Thoracic aorta (tissue), 2 donors: ENCODE measurements at regions not wholly inside any gene's neighbourhood (a gene's known extent, or its start where the extent isn't known, plus 50 kb on each side); places are given as distances from the start of the nearest gene placed in this dataset.

Experiments
- ATAC-seq: fragments of 150-250 bp; one replicate; pipeline ENCODE4 v1.8.0; 2017; ENCODE audit warnings: low read depth; ENCODE audit not compliant: insufficient number of reproducible peaks, low FRiP score
- DNase-seq: peaks from one replicate; pipeline ENCODE4 v3.0.0-alpha.2; 2020; ENCODE audit warnings: low spot score
- H3K27ac ChIP-seq, 2 donors: fragments of 200-600 bp; sonication (generic); 1 replicate in 1 of 2; 2 replicates in 1 of 2; pipeline ENCODE4 v1.5.1; 2016; ENCODE audit warnings: mild to moderate bottlenecking in 2 of 2, moderate library complexity in 2 of 2
- H3K27me3 ChIP-seq: fragments of 200-600 bp; sonication (generic); replicated peaks from 2 replicates; pipeline ENCODE4 v1.6.0; 2016; ENCODE audit warnings: mild to moderate bottlenecking; ENCODE audit not compliant: insufficient read depth
- H3K36me3 ChIP-seq: fragments of 200-600 bp; sonication (generic); one replicate; pipeline ENCODE4 v1.5.1; 2016
- H3K4me1 ChIP-seq, 2 donors: fragments of 200-600 bp; sonication (generic); 1 replicate in 1 of 2; 2 replicates in 1 of 2; pipeline versions ENCODE4 v1.5.1 to v1.6.0; 2016; ENCODE audit warnings: low read depth in 2 of 2, mild to moderate bottlenecking in 1 of 2; ENCODE audit not compliant: control insufficient read depth in 1 of 2
- H3K4me3 ChIP-seq: fragments of 200-600 bp; sonication (generic); 2 replicates; pipeline ENCODE4 v1.5.1; 2016; ENCODE audit warnings: mild to moderate bottlenecking
- H3K9me3 ChIP-seq: fragments of 200-600 bp; sonication (generic); 2 replicates; pipeline ENCODE4 v1.5.1; 2016
- TF ChIP-seq, protein P1 (sequence below): fragments of 200-600 bp; sonication (generic); IDR thresholded peaks from one replicate; pipeline ENCODE4 v1.5.1; 2019; ENCODE audit warnings: antibody characterized with exemption

DNA sequence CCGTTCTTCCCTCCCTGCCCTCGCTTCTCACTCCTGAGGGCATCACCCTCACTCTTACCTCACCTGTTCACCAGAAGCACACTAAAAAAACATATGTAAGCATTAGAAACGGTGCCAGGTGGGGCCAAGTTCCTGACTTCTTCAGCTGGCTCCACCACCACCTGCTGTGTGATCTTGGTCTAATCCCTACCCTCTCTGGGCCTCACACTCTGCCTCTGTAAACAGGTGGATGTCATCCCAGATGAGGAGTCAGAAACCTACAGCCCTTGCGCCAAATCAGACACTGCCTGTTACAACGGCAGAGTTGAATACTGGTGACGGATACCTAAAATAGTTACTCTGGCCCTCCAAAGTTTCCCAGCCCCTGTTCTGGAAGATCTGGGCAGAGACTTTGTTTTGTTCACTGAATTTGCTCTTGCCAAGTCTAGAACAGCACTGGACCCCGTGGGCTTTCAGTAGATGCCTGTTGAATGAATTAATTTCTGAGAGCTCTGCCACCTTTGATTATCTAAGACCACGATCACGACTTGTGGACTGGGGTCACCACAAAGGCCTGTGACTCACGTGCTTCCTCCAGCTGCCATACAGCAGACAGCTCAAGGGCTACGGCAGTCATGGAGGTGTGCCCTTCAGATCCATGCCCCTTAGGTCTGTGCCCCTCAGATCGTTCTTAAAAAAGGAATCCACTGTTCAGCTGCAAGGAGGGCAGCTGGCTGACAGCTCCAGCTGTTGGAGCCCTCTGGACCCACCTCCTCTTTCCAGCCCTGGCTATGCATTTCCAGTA, 71.9 kb downstream of the GSC start:
- DNase-seq: no peak
- Histone ChIP-seq H3K27me3 (no peaks in the 10 kb centered on the region), H3K27ac (no peak overlapping the region), H3K36me3 (no peaks in the 10 kb centered on the region), H3K9me3 (no peaks in the 10 kb centered on the region), H3K4me1 (no peaks in the 10 kb centered on the region), H3K4me3 (no peak overlapping the region)
- ATAC-seq: no peak
- TF ChIP-seq, protein P1, sequence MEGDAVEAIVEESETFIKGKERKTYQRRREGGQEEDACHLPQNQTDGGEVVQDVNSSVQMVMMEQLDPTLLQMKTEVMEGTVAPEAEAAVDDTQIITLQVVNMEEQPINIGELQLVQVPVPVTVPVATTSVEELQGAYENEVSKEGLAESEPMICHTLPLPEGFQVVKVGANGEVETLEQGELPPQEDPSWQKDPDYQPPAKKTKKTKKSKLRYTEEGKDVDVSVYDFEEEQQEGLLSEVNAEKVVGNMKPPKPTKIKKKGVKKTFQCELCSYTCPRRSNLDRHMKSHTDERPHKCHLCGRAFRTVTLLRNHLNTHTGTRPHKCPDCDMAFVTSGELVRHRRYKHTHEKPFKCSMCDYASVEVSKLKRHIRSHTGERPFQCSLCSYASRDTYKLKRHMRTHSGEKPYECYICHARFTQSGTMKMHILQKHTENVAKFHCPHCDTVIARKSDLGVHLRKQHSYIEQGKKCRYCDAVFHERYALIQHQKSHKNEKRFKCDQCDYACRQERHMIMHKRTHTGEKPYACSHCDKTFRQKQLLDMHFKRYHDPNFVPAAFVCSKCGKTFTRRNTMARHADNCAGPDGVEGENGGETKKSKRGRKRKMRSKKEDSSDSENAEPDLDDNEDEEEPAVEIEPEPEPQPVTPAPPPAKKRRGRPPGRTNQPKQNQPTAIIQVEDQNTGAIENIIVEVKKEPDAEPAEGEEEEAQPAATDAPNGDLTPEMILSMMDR: no peak

DNA sequence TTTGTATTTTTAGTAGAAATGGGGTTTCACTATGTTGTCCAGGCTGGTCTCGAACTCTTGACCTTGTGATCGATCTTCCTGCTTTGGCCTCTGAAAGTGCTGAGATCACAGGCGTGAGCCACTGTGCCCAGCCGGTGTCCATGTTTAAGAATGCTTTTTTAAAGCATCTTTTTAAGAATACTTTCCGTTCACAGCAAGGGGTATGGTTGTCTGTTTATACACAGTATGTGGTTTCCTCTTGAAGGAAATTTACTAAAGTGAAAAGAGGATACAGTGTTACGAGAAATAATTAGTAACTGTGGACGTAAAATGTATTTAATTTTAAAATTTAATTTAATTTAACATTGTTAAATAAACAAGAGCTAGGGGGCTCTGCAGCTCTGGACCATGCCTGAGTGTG, 73.4 kb downstream of the GSC start:
- Histone ChIP-seq H3K36me3 (no peaks in the 10 kb centered on the region), H3K9me3 (no peaks in the 10 kb centered on the region), H3K4me1 (no peaks in the 10 kb centered on the region), H3K4me3 (no peak overlapping the region), H3K27me3 (no peaks in the 10 kb centered on the region), H3K27ac (no peak overlapping the region)
- DNase-seq: no peak
- no peak for ATAC-seq
- TF ChIP-seq, protein P1: no peak

DNA sequence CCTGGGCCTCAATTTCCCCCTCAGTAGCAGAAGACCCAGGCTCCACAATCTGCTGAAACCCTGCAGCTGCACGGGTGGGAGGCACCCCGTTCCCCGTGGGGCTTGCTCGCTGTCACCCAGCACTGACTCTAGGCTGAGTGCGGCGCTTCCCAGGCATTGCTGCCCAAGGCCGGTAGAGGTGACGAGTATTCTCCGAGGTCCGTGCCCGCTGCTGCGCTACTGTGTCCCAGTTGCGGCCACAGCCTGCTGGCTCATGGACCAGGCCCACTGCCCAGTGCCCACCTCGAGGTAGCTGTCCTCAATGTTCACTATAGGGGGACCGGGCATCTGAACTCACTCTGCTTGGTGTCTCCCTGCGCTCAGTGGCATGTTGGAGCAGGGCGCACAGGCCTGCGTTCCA, 74.7 kb downstream of the GSC start:
- ATAC-seq (no peak), DNase-seq (no peak)
- TF ChIP-seq, protein P1: no peak
- Histone ChIP-seq H3K9me3 (no peaks in the 10 kb centered on the region), H3K27ac (no peak overlapping the region), H3K36me3 (no peaks in the 10 kb centered on the region), H3K4me1 (no peaks in the 10 kb centered on the region), H3K27me3 (no peaks in the 10 kb centered on the region), H3K4me3 (no peak overlapping the region)

DNA sequence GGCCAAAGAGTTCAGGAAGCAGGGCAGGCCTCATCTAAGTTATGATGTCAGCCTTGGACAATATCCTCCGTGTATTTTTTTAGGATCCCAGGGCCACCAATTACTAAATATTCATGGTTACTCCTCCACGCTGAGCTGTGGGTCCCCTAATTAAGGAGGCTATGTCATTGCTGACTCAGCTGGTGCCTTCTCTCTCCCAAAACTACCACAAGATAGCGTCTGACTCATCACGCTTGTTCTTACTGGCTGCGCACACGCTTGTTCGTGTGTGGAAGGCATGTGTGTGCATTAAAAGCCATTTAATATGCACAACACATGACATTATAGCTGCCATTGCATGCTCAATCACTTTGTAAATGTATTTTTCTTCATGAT, 78.3 kb downstream of the GSC start:
- DNase-seq (no peak), ATAC-seq (no peak)
- Histone ChIP-seq H3K4me3 (no peak overlapping the region), H3K4me1 (no peaks in the 10 kb centered on the region), H3K36me3 (no peaks in the 10 kb centered on the region), H3K27ac (no peak overlapping the region), H3K27me3 (no peaks in the 10 kb centered on the region), H3K9me3 (no peaks in the 10 kb centered on the region)
- TF ChIP-seq, protein P1: no peak

DNA sequence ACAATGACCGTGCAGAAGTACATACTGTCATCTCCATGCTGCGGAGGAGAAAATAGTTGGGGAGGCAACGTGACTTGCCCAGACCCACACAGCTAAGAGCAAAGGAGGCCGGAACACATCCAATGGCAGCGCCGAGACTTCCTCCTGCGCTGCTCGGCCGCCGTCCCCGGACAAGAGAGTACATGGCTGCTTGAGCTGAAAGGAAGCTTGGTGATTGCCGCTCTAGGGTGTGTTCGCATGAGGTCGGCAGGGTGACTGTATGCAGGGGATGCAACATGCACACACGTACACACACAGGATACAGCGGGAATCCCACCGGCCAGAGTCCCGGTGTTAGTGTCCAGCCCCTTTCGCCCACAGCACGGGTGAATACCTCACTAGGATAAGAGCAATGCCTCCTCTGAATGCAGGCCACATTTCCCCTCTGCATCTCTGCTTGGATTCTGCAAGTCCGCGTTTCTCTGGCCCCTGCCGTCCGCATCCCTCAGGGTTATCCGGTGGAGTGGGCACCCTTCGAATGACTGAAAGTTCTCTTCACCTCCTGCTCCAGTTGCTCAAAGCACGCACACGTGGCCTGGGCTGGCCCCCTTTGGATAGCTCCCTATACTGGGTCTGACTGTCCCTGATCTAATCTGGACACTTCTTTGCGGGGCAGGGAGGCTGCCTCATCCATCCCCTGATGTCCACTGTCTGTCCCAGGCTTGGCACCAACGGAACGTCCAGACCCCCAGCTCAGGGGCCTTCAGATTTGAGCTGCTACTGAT, 78.8 kb downstream of the GSC start:
- ATAC-seq (no peak), DNase-seq (no peak)
- H3K27me3 ChIP-seq: no peaks in the 10 kb centered on the region
- TF ChIP-seq, protein P1: no peak
- no peak overlapping the region for H3K4me3 ChIP-seq
- H3K36me3 ChIP-seq: no peaks in the 10 kb centered on the region
- H3K4me1 ChIP-seq: no peaks in the 10 kb centered on the region
- no peak overlapping the region for H3K27ac ChIP-seq
- no peaks in the 10 kb centered on the region for H3K9me3 ChIP-seq
